H1 (cell line): ENCODE measurements at regions not wholly inside any gene's neighbourhood (a gene's known extent, or its start where the extent isn't known, plus 50 kb on each side); places are given as distances from the start of the nearest gene placed in this dataset.

ENCODE experiments used
- CTCF ChIA-PET: fragments of 300-600 bp; sonication (Branson Sonifier 250); formaldehyde crosslinking; loops from one replicate; lab custom pipeline; 2021; ENCODE audit not compliant: partially characterized antibody; lab: Charles Lee
- POLR2A ChIA-PET: fragments of 300-600 bp; sonication (Branson Sonifier 250); formaldehyde crosslinking; loops from one replicate; lab custom pipeline; 2021; ENCODE audit warnings: inconsistent platforms; ENCODE audit not compliant: partially characterized antibody; lab: Charles Lee
- DNase-seq, 2 experiments: peaks; one replicate each; pipeline versions ENCODE4 v3.0.0 to v3.0.0-alpha.2; 2010 to 2022; ENCODE audit warnings: low spot score in 2 of 2, low read depth in 1 of 2, mixed read lengths in 1 of 2
- FAIRE-seq: peaks from 2 replicates; lab custom pipeline; 2011; peaks lifted over from hg19 to GRCh38; lab: Jason Lieb, UNC
- H2AFZ ChIP-seq: 2 replicates; pipeline ENCODE4 v1.8.1; 2012; ENCODE audit warnings: low read length, inconsistent platforms
- H2AK5ac ChIP-seq: 2 replicates; pipeline ENCODE4 v1.6.1; 2013; ENCODE audit warnings: low read depth, low read length
- H2BK120ac ChIP-seq: replicated peaks from 2 replicates; pipeline ENCODE3; 2013; ENCODE audit warnings: low read depth, low read length, inconsistent platforms
- H2BK12ac ChIP-seq: 2 replicates; pipeline ENCODE4 v1.6.1; 2013; ENCODE audit warnings: low read depth, low read length
- H2BK15ac ChIP-seq: 2 replicates; pipeline ENCODE4 v1.6.1; 2013; ENCODE audit warnings: low read length
- H2BK20ac ChIP-seq: 2 replicates; pipeline ENCODE4 v1.6.1; 2013; ENCODE audit warnings: low read length
- H2BK5ac ChIP-seq: 2 replicates; pipeline ENCODE4 v1.6.1; 2013; ENCODE audit warnings: low read depth, low read length
- H3K14ac ChIP-seq: 2 replicates; pipeline ENCODE4 v1.6.1; 2013; ENCODE audit warnings: inconsistent platforms; ENCODE audit not compliant: insufficient read length
- H3K18ac ChIP-seq: 2 replicates; pipeline ENCODE4 v1.6.1; 2013; ENCODE audit warnings: low read length; ENCODE audit errors: extremely low read depth
- H3K23ac ChIP-seq: 2 replicates; pipeline ENCODE4 v1.6.1; 2013; ENCODE audit warnings: inconsistent platforms; ENCODE audit not compliant: insufficient read length
- H3K23me2 ChIP-seq: 2 replicates; pipeline ENCODE4 v1.6.1; 2013; ENCODE audit warnings: low read depth, low read length
- H3K27ac ChIP-seq: 2 replicates; pipeline ENCODE4 v1.6.1; 2011; ENCODE audit warnings: low read depth, low read length, inconsistent platforms
- H3K27me3 ChIP-seq, 4 experiments: replicated peaks in 1 of 4; 1 replicate in 1 of 4; 2 replicates in 3 of 4; pipeline versions ENCODE4 v1.6.1 to v1.8.1; 2011 to 2013; ENCODE audit warnings: low read length in 3 of 4, mild to moderate bottlenecking in 3 of 4, inconsistent platforms in 2 of 4, mixed read lengths in 2 of 4, moderate library complexity in 1 of 4; ENCODE audit not compliant: control insufficient read depth in 3 of 4, insufficient read depth in 3 of 4; ENCODE audit errors: extremely low read depth in 1 of 4
- H3K36me3 ChIP-seq, 4 experiments: 2 replicates each; pipeline versions ENCODE4 v1.6.1 to v1.8.1; 2011 to 2013; ENCODE audit warnings: mild to moderate bottlenecking in 4 of 4, low read length in 3 of 4, moderate library complexity in 2 of 4, control low read depth in 1 of 4, inconsistent platforms in 1 of 4; ENCODE audit not compliant: insufficient read depth in 4 of 4, control insufficient read depth in 2 of 4
- H3K4ac ChIP-seq: replicated peaks from 2 replicates; pipeline ENCODE3; 2013; ENCODE audit warnings: low read length, low read depth, mixed read lengths, inconsistent platforms; ENCODE audit not compliant: insufficient read length
- H3K4me1 ChIP-seq, 4 experiments: replicated peaks in 1 of 4; 1 replicate in 1 of 4; 2 replicates in 3 of 4; pipeline versions ENCODE4 v1.6.1 to v1.8.1; 2011 to 2013; ENCODE audit warnings: low read length in 3 of 4, inconsistent platforms in 2 of 4, mixed read lengths in 1 of 4; ENCODE audit not compliant: insufficient read depth in 4 of 4, control insufficient read depth in 3 of 4
- H3K4me2 ChIP-seq, 2 experiments: 2 replicates each; pipeline versions ENCODE4 v1.6.1 to v1.8.1; 2011 to 2013; ENCODE audit warnings: low read depth in 2 of 2, low read length in 2 of 2, control low read depth in 1 of 2, inconsistent platforms in 1 of 2, mild to moderate bottlenecking in 1 of 2; ENCODE audit not compliant: insufficient read depth in 1 of 2
- H3K4me3 ChIP-seq, 4 experiments: fragments of 200-600, 300-600 bp in 1 of 4; sonication (generic), shearing (Covaris generic), sonication (Bioruptor Twin) in 1 of 4; 2 replicates each; pipeline versions ENCODE4 v1.5.1 to v1.8.1; 2011 to 2016; ENCODE audit warnings: low read length in 4 of 4, low read depth in 3 of 4, control low read depth in 2 of 4, inconsistent platforms in 2 of 4, mild to moderate bottlenecking in 2 of 4, mixed read lengths in 1 of 4, moderate library complexity in 1 of 4; ENCODE audit not compliant: insufficient read depth in 2 of 4; ENCODE audit errors: extremely low read depth in 1 of 4
- H3K56ac ChIP-seq: replicated peaks from 2 replicates; pipeline ENCODE3; 2013; ENCODE audit warnings: low read depth, mild to moderate bottlenecking, mixed read lengths, low read length, inconsistent platforms; ENCODE audit not compliant: insufficient read length
- H3K79me1 ChIP-seq: 2 replicates; pipeline ENCODE4 v1.6.1; 2013; ENCODE audit warnings: low read depth, low read length, control low read depth
- H3K79me2 ChIP-seq, 2 experiments: 2 replicates each; pipeline versions ENCODE4 v1.6.1 to v1.8.1; 2012 to 2013; ENCODE audit warnings: low read length in 2 of 2, mild to moderate bottlenecking in 2 of 2, inconsistent platforms in 1 of 2; ENCODE audit not compliant: insufficient read depth in 2 of 2, control insufficient read depth in 1 of 2
- H3K9ac ChIP-seq, 4 experiments: replicated peaks in 1 of 4; 1 replicate in 1 of 4; 2 replicates in 3 of 4; pipeline versions ENCODE4 v1.6.1 to v1.8.1; 2011 to 2013; ENCODE audit warnings: low read depth in 3 of 4, low read length in 3 of 4, control low read depth in 2 of 4, mild to moderate bottlenecking in 2 of 4, moderate library complexity in 2 of 4, inconsistent platforms in 1 of 4; ENCODE audit errors: extremely low read depth in 1 of 4
- H3K9me3 ChIP-seq, 2 experiments: 2 replicates each; pipeline versions ENCODE4 v1.6.1 to v1.8.1; 2012 to 2013; ENCODE audit warnings: mild to moderate bottlenecking in 2 of 2, moderate library complexity in 2 of 2, control low read depth in 1 of 2, inconsistent platforms in 1 of 2, low read depth in 1 of 2, low read length in 1 of 2, mixed read lengths in 1 of 2; ENCODE audit not compliant: insufficient read depth in 2 of 2
- H4K20me1 ChIP-seq, 2 experiments: replicated peaks in 1 of 2; 2 replicates each; pipeline versions ENCODE3 to v1.8.1; 2011 to 2013; ENCODE audit warnings: inconsistent platforms in 2 of 2, low read length in 2 of 2, mild to moderate bottlenecking in 1 of 2; ENCODE audit not compliant: insufficient read depth in 2 of 2, control insufficient read depth in 1 of 2
- H4K5ac ChIP-seq: 2 replicates; pipeline ENCODE4 v1.6.1; 2013; ENCODE audit warnings: low read length, low read depth, mixed read lengths, inconsistent platforms; ENCODE audit not compliant: insufficient read length
- H4K8ac ChIP-seq: 2 replicates; pipeline ENCODE4 v1.8.0; 2013; ENCODE audit warnings: mild to moderate bottlenecking, moderate library complexity, low read length, inconsistent platforms; ENCODE audit not compliant: insufficient read depth; ENCODE audit errors: extremely low read depth
- H4K91ac ChIP-seq: replicated peaks from 2 replicates; pipeline ENCODE3; 2013; ENCODE audit warnings: low read length, mixed read lengths, inconsistent platforms; ENCODE audit not compliant: insufficient read length
- CHD1 ChIP-seq: IDR thresholded peaks from 2 replicates; pipeline ENCODE4 v1.6.1; 2012; ENCODE audit warnings: low read depth, low read length, improper control_type of control experiment
- SP1 ChIP-seq: IDR thresholded peaks from 2 replicates; pipeline ENCODE4 v1.6.1; 2011; ENCODE audit warnings: low read depth, low read length
- TBP ChIP-seq: IDR thresholded peaks from 2 replicates; pipeline ENCODE4 v1.6.1; 2011; ENCODE audit warnings: low read depth, low read length, improper control_type of control experiment
- WGBS, 2 experiments: shearing (Covaris generic) in 1 of 2; methylation state at CpG; one replicate each; pipeline versions ENCODE4 v1.1.6 to v1.1.7; 2013 to 2015; ENCODE audit warnings: low lambda C conversion rate in 2 of 2, mixed read lengths in 2 of 2, inconsistent platforms in 1 of 2, low coverage in 1 of 2, missing lambda C conversion rate in 1 of 2; ENCODE audit not compliant: insufficient replicate concordance in 2 of 2, insufficient coverage in 1 of 2, insufficient read length in 1 of 2; ENCODE audit errors: extremely low coverage in 1 of 2, missing lambda C conversion rate in 1 of 2; 5-methylcytosine and 5-hydroxymethylcytosine counted together
- TF ChIP-seq, protein P1 (sequence below): IDR thresholded peaks from 2 replicates; pipeline ENCODE4 v1.6.1; 2011; ENCODE audit warnings: low read length, improper control_type of control experiment

DNA sequence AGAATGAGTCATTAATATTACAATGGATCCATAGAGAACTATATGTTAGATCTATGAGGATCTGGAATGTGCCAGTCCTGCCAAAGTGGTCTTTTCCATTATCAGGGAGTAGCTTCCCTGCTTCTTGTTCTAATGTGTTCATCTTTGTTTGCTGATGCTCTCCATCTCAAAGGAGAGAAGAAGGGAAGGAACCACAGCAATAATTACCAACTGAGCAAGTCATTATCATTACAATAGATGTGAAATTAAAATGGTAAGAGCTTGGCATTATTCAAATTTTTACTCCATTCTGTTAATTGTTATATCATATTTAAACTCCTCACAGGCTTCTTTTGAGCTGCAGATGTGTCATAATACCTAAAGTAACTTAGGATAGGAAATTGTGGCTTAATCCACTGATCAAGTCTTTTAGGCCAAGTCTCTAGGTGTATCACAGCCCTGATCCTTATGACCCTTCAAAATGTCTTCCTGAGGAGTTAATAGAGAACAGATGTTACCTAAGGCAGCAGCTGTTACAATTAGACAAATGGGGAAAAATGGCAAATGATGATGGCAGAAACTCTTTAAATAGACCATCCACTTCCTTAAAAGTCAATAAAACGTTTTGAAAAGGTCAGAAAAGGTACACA, 1492.7 kb upstream of the IGFBP7 start:
- no peaks in the 10 kb centered on the region for H4K20me1 ChIP-seq
- H4K91ac ChIP-seq, result no peak overlapping the region
- 0 out of 4 replicates have a peak overlapping the region, but pooled peaks of 1 of the 2 experiments have one; percentile 7 for H3K4me2 ChIP-seq
- ChIA-PET CTCF (no interaction called here), POLR2A (interaction anchor here (1.2 kb wide), 1 partner anchor 103 kb away, joined by 4 read pairs; no protein-coding TSS in a partner anchor)
- peak overlapping the region; percentile 32; the same call in 1 of the 2 replicates for H3K27ac ChIP-seq
- H2BK12ac ChIP-seq, result no peak overlapping the region
- peaks cover 0 to 5% (median 0%) of the 10 kb centered on the region in 4 experiments; a peak in 1 of 7 replicates for H3K4me1 ChIP-seq
- H2AFZ ChIP-seq, result no peak overlapping the region
- WGBS, 2 experiments, result 36% methylated on average over 1 of the region's 1 CpG; no CpG with 5 or more reads in 1 of the 2 experiments
- H2AK5ac ChIP-seq, result no peak overlapping the region
- DNase-seq, result no peak
- no peak overlapping the region; the same call in 1 of the 2 replicates for H3K18ac ChIP-seq
- H3K56ac ChIP-seq, result no peak overlapping the region
- no peak for FAIRE-seq
- H3K9ac ChIP-seq, result no peak overlapping the region
- H2BK5ac ChIP-seq, result 0 out of 2 replicates have a peak overlapping the region, but pooled peaks have one; percentile 29
- H2BK20ac ChIP-seq, result no peak overlapping the region
- H3K23ac ChIP-seq, result no peak overlapping the region
- H3K14ac ChIP-seq, result no peak overlapping the region
- H2BK120ac ChIP-seq, result no peak overlapping the region
- no peak overlapping the region for H3K4me3 ChIP-seq
- H3K9me3 ChIP-seq, result no peaks in the 10 kb centered on the region
- no peaks in the 10 kb centered on the region for H3K79me2 ChIP-seq
- peaks cover 0 to 3% (median 0%) of the 10 kb centered on the region in 4 experiments; a peak in 2 of 8 replicates for H3K36me3 ChIP-seq
- no peaks in the 10 kb centered on the region for H3K79me1 ChIP-seq
- peak overlapping the region; percentile 81 for H4K5ac ChIP-seq
- H3K23me2 ChIP-seq, result no peaks in the 10 kb centered on the region
- H3K4ac ChIP-seq, result no peak overlapping the region
- H4K8ac ChIP-seq, result no peak overlapping the region
- TF ChIP-seq SP1 (0 out of 2 replicates have a peak, but pooled peaks have one; percentile 20), CHD1 (no peak), TBP (no peak)
- TF ChIP-seq, protein P1, sequence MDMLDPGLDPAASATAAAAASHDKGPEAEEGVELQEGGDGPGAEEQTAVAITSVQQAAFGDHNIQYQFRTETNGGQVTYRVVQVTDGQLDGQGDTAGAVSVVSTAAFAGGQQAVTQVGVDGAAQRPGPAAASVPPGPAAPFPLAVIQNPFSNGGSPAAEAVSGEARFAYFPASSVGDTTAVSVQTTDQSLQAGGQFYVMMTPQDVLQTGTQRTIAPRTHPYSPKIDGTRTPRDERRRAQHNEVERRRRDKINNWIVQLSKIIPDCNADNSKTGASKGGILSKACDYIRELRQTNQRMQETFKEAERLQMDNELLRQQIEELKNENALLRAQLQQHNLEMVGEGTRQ, result no peak
- no peaks in the 10 kb centered on the region for H3K27me3 ChIP-seq
- no peak overlapping the region for H2BK15ac ChIP-seq
